GM21576 (cell line): ENCODE measurements at regions not wholly inside any gene's neighbourhood (a gene's known extent, or its start where the extent isn't known, plus 50 kb on each side); places are given as distances from the start of the nearest gene placed in this dataset.

Experiments used
- ATAC-seq: cut with Tn5 transposase; IDR thresholded peaks from one replicate; pipeline ENCODE4 v1.9.1; 2021; ENCODE audit warnings: mild to moderate bottlenecking, moderate library complexity; ENCODE audit not compliant: unreplicated experiment

DNA sequence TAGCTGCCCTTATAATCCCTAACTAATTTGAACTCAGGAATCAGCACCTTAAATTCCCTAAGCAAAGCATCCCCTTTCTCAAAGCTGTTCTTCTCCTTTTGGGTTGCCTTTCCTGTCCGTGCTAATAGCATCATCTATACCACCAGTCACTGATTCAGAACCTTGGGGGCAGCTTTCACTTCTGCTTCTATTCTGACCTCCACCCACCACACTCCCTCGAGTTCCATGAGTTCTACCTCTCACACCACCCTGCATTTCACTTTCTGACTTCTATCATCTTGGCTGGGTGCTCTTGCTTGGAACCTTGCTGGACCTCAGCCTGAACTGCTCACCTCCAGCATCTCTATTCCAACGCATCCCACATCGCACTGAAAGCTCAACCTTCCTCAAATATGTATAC, 55.4 kb upstream of the KCNMB2 start:
- peak; percentile 99 for ATAC-seq

DNA sequence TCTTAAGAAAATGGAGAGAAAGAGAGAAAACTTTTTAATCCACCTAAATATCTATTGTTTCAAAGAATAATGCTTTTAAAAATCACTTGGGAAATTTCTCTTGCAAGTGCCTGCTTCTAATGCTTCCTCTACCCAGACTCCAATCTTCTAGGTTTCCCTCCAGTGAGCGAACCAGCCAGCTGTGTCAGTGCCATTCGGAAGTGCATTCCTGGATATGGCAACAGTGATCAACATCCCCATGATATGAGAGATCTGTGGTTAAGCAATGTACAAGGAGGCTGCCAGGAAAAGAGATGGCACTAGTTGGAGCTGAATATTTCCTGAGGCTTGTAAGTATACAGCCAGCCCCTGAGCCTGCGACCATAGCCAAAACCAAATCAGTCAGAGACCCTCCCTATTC, 53.3 kb upstream of the KCNMB2 start:
- no peak for ATAC-seq

DNA sequence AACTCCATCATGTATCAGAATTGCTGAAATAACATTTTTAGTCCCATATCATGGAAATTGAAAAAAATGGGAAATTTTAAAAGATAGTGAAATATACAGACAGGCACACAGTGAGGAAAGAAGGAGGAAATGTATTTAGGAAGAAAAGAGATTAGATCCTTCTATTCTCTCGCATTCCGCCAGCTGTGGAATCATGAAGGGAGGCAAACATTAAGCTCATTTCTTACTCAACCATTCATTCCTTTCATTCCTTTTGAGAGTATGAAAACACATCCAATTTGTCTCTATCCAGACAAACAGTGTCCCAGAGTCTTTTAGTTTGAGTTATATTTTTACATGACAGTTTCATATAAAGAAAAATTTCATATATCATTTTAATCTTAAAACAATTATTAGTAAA, 52.5 kb upstream of the KCNMB2 start:
- no peak for ATAC-seq

DNA sequence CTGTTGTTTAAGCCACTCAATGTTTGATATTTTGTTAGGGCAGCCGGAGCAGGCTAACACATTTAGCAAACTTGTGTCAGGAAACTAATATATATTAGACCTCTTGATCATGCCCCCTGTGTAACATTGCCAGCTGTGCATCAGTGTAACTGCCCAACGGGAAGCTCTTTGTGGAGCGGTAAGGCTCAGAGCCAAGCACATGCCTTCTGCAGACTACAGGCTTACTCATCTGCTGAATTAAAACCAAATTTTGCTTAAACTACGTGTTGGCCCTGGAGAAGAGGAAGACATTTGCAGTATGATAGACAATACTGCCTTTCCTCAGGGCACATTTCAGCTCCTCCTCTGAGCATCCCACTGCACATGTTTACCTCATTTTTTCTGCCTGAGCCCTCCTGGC, 50.5 kb upstream of the KCNMB2 start:
- ATAC-seq: no peak
